DND-41 (cell line): ENCODE measurements at regions not wholly inside any gene's neighbourhood (a gene's known extent, or its start where the extent isn't known, plus 50 kb on each side); places are given as distances from the start of the nearest gene placed in this dataset.

Experiments used
- ATAC-seq: fragments of 200-7000 bp; cut with Tn5 transposase; 3 replicates; pipeline ENCODE4 v1.9.1; 2021; ENCODE audit warnings: low read depth; ENCODE audit not compliant: insufficient read depth
- DNase-seq: peaks from one replicate; pipeline ENCODE4 v3.0.0-alpha.2; 2020
- H2AFZ ChIP-seq: 2 replicates; pipeline ENCODE4 v1.6.0; 2012; ENCODE audit warnings: low read depth, low read length
- H3K27ac ChIP-seq: 2 replicates; pipeline ENCODE4 v1.5.1; 2012; ENCODE audit warnings: low read length, inconsistent platforms
- H3K27me3 ChIP-seq: fragments of 200-600 bp; sonication (generic); 2 replicates; pipeline ENCODE4 v1.6.0; 2012; ENCODE audit warnings: low read length, mild to moderate bottlenecking, inconsistent platforms; ENCODE audit not compliant: insufficient read depth, poor library complexity
- H3K36me3 ChIP-seq: 2 replicates; pipeline ENCODE4 v1.5.1; 2012; ENCODE audit warnings: low read length, inconsistent platforms; ENCODE audit not compliant: insufficient read depth
- H3K4me1 ChIP-seq: 2 replicates; pipeline ENCODE4 v1.5.1; 2012; ENCODE audit warnings: mild to moderate bottlenecking, low read length; ENCODE audit not compliant: insufficient read depth
- H3K4me2 ChIP-seq: 2 replicates; pipeline ENCODE4 v1.6.0; 2012; ENCODE audit warnings: mild to moderate bottlenecking, moderate library complexity, low read length, inconsistent platforms; ENCODE audit not compliant: insufficient read depth
- H3K4me3 ChIP-seq, 2 experiments: fragments of 200-600 bp in 1 of 2; shearing (Covaris generic) in 1 of 2; 2 replicates each; pipeline ENCODE4 v1.5.1; 2012 to 2016; ENCODE audit warnings: inconsistent platforms in 2 of 2, low read length in 2 of 2, mild to moderate bottlenecking in 2 of 2, low read depth in 1 of 2, moderate library complexity in 1 of 2
- H3K79me2 ChIP-seq: 2 replicates; pipeline ENCODE4 v1.6.0; 2012; ENCODE audit warnings: low read length, inconsistent platforms; ENCODE audit not compliant: insufficient read depth
- H3K9ac ChIP-seq: 2 replicates; pipeline ENCODE4 v1.6.0; 2012; ENCODE audit warnings: low read depth, mild to moderate bottlenecking, inconsistent platforms, low read length, moderate library complexity
- H3K9me3 ChIP-seq: 2 replicates; pipeline ENCODE4 v1.5.1; 2012; ENCODE audit warnings: low read length, moderate library complexity, mild to moderate bottlenecking, inconsistent platforms; ENCODE audit not compliant: insufficient read depth, severe bottlenecking
- H4K20me1 ChIP-seq: 2 replicates; pipeline ENCODE4 v1.6.0; 2012; ENCODE audit warnings: low read length; ENCODE audit not compliant: insufficient read depth
- CTCF ChIP-seq: IDR thresholded peaks from 2 replicates; pipeline ENCODE4 v1.5.1; 2012; ENCODE audit warnings: borderline replicate concordance, low read length, moderate library complexity, mild to moderate bottlenecking; ENCODE audit not compliant: poor library complexity, severe bottlenecking; ENCODE audit errors: extremely low read depth
- EZH2 ChIP-seq: IDR thresholded peaks from 3 replicates; pipeline ENCODE4 v1.6.1; 2012; ENCODE audit warnings: borderline replicate concordance, low read depth, mild to moderate bottlenecking, moderate library complexity, low read length, inconsistent platforms; ENCODE audit not compliant: severe bottlenecking

- Histone ChIP-seq H3K79me2 (no peaks in the 10 kb centered on the region), H3K9me3 (no peaks in the 10 kb centered on the region), H3K4me1 (peaks cover 41% of the 10 kb centered on the region), H3K27ac (peak overlapping the region; percentile 58), H4K20me1 (no peaks in the 10 kb centered on the region), H3K4me2 (peak overlapping the region; percentile 71), H3K9ac (no peak overlapping the region), H3K36me3 (no peaks in the 10 kb centered on the region), H2AFZ (no peak overlapping the region), H3K27me3 (no peaks in the 10 kb centered on the region), H3K4me3 (peak overlapping the region in 1 of 2 experiments; percentile 38; a peak in 1 of 4 replicates)
- no peak for DNase-seq
- no peak for ATAC-seq
- TF ChIP-seq CTCF: peak; percentile 16
- TF ChIP-seq EZH2: no peak
Measured at GRCh38 chr10:3651969-3652653, 132.9 kb downstream of the KLF6 start.

- Histone ChIP-seq H3K9ac (no peak overlapping the region), H4K20me1 (no peaks in the 10 kb centered on the region), H3K36me3 (no peaks in the 10 kb centered on the region), H3K4me3 (no peak overlapping the region), H3K27ac (no peak overlapping the region), H2AFZ (no peak overlapping the region), H3K27me3 (no peaks in the 10 kb centered on the region), H3K79me2 (no peaks in the 10 kb centered on the region), H3K4me2 (no peak overlapping the region), H3K9me3 (no peaks in the 10 kb centered on the region), H3K4me1 (peaks cover 19% of the 10 kb centered on the region)
- no peak for TF ChIP-seq CTCF
- TF ChIP-seq EZH2: no peak
- DNase-seq (no peak), ATAC-seq (no peak)
Measured at GRCh38 chr10:3648576-3648975, 136.4 kb downstream of the KLF6 start.

- Histone ChIP-seq H3K4me1 (peaks cover 15% of the 10 kb centered on the region), H3K36me3 (no peaks in the 10 kb centered on the region), H2AFZ (no peak overlapping the region), H4K20me1 (no peaks in the 10 kb centered on the region), H3K9ac (no peak overlapping the region), H3K79me2 (no peaks in the 10 kb centered on the region), H3K27me3 (no peaks in the 10 kb centered on the region), H3K27ac (no peak overlapping the region), H3K4me2 (no peak overlapping the region), H3K9me3 (no peaks in the 10 kb centered on the region), H3K4me3 (no peak overlapping the region)
- TF ChIP-seq CTCF (no peak), EZH2 (no peak)
- DNase-seq (no peak), ATAC-seq (no peak)
Measured at GRCh38 chr10:3648170-3648569, 136.8 kb downstream of the KLF6 start.
